Body of pancreas (tissue), 4 donors: ENCODE measurements at regions not wholly inside any gene's neighbourhood (a gene's known extent, or its start where the extent isn't known, plus 50 kb on each side); places are given as distances from the start of the nearest gene placed in this dataset.

Experiments used
- CTCF ChIP-seq, 7 experiments: fragments of 450-650 bp in 4 of 7; fragments of 200-600 bp in 3 of 7; sonication (generic) in 3 of 7; IDR thresholded peaks; one replicate each; pipeline ENCODE4 v1.5.1; 2016 to 2019; ENCODE audit warnings: antibody characterized with exemption in 7 of 7
- POLR2A ChIP-seq, 3 donors: fragments of 450-650 bp; IDR thresholded peaks; one replicate each; pipeline ENCODE4 v1.6.1; 2016; ENCODE audit warnings: antibody characterized with exemption in 3 of 3, mild to moderate bottlenecking in 2 of 3

- TF ChIP-seq CTCF (IDR thresholded peaks at IDR 0.05), result no peak
- TF ChIP-seq POLR2A (IDR thresholded peaks at IDR 0.05), result no peak
Observed at GRCh38 chr6:103875221-103875620, 984.5 kb downstream of the HACE1 start.
